Activated T-cell treated with anti-CD3 and anti-CD28 coated beads, Interleukin-2, amount 50 U/mL, for 24 hours (primary cell): ENCODE measurements at regions not wholly inside any gene's neighbourhood (a gene's known extent, or its start where the extent isn't known, plus 50 kb on each side); places are given as distances from the start of the nearest gene placed in this dataset.
"Not testable (repeated sequence)": the region's sequence is repeated elsewhere in the genome, so short reads cannot be mapped to it uniquely, and the experiment has no call there.

Experiments
- DNase-seq: peaks from one replicate; pipeline ENCODE4 v3.0.0-alpha.2; 2020
- H3K27ac Mint-ChIP-seq: 2 replicates; pipeline ENCODE4 v1.8.0; 2020; ENCODE audit warnings: mild to moderate bottlenecking, mixed read lengths
- H3K27me3 Mint-ChIP-seq: 2 replicates; pipeline ENCODE4 v1.8.0; 2020; ENCODE audit warnings: mixed read lengths
- H3K36me3 Mint-ChIP-seq: 2 replicates; pipeline ENCODE4 v1.8.0; 2020; ENCODE audit warnings: low read depth, mixed read lengths
- H3K4me1 Mint-ChIP-seq: 2 replicates; pipeline ENCODE4 v1.8.0; 2020; ENCODE audit warnings: low read depth, mixed read lengths
- H3K4me3 Mint-ChIP-seq: 2 replicates; pipeline ENCODE4 v1.8.0; 2020; ENCODE audit warnings: mild to moderate bottlenecking, moderate library complexity, mixed read lengths
- H3K9me3 Mint-ChIP-seq: 2 replicates; pipeline ENCODE4 v1.8.0; 2020; ENCODE audit warnings: mixed read lengths

DNA sequence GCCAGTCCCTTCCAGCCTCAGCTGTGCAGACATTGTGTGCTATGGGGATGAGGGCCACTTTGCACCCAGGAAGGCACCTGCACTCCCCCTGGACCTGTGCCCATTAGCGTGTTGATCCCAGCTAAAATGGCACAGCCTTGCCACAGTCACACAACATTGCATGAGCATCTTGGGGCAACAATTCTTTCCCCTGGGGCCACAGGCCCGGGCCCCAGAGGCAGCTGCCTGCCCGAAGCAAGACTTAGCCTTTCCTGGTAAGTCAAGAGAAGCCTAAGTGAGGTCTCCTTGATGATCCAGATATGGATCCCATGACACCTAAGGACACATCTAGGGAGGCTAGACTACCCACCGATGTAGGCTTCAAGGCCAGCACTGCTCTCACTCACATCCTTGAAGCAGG is 202.1 kb downstream of the BCL11A start:
- Mint-ChIP-seq H3K9me3 (no peaks in the 10 kb centered on the region), H3K27me3 (peaks cover 6% of the 10 kb centered on the region), H3K36me3 (no peaks in the 10 kb centered on the region), H3K4me3 (no peak overlapping the region), H3K27ac (no peak overlapping the region), H3K4me1 (peaks cover 4% of the 10 kb centered on the region)
- no peak for DNase-seq

DNA sequence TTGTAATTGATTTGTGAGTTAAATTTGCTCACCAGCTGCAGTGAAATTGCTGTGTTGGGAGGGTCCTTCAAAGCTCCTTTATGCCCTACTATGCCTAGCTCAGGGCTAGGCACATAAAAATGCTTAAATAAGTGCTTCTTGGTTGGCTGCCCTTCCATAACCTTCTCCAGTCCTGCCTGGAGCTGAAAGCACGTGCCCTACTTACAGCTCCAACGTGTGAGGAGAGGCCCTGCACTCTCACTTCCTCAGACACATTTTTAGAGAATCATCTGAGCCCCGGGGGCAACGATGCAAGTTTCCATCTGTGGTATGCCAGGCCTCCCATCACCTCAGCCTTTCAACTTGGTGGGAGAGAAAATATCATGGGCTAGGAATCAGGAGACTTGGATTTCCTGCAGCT is 202.7 kb downstream of the BCL11A start:
- no peak for DNase-seq
- Mint-ChIP-seq H3K4me3 (no peak overlapping the region), H3K27ac (no peak overlapping the region), H3K4me1 (peaks cover under 1% of the 10 kb centered on the region), H3K27me3 (peaks cover 6% of the 10 kb centered on the region), H3K9me3 (no peaks in the 10 kb centered on the region), H3K36me3 (no peaks in the 10 kb centered on the region)

DNA sequence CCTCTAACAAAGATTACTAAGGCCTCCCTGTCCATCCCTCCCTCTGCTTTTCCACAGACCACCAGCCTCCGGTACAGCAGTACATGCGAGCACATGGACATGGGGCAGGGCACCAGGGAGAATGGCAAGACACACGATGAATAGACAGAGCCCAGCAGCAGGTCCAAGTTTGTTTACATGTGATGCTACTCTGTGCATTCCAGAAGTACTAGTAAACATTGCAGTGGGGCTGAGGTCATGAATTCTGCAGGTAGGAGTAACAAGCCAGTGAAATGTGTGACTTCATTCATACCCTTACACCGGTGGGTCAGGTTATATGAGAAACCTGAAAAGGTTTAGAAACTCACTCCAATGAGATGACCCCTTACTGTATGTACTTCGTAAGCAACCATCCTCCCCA is 205.7 kb downstream of the BCL11A start:
- no peaks in the 10 kb centered on the region for H3K4me1 Mint-ChIP-seq
- no peak for DNase-seq
- H3K4me3 Mint-ChIP-seq = no peak overlapping the region
- no peaks in the 10 kb centered on the region for H3K9me3 Mint-ChIP-seq
- H3K36me3 Mint-ChIP-seq = no peaks in the 10 kb centered on the region
- H3K27ac Mint-ChIP-seq = no peak overlapping the region
- no peaks in the 10 kb centered on the region for H3K27me3 Mint-ChIP-seq

GRCh38 chr2:60342491-60342890 is 211.0 kb downstream of the BCL11A start:
- H3K27ac Mint-ChIP-seq, H3K4me1 Mint-ChIP-seq, H3K4me3 Mint-ChIP-seq, H3K36me3 Mint-ChIP-seq, DNase-seq, H3K27me3 Mint-ChIP-seq, H3K9me3 Mint-ChIP-seq: not testable (repeated sequence)

GRCh38 chr2:60341151-60341550 is 212.3 kb downstream of the BCL11A start:
- no peak for DNase-seq
- H3K36me3 Mint-ChIP-seq = no peaks in the 10 kb centered on the region
- H3K27me3 Mint-ChIP-seq = no peaks in the 10 kb centered on the region
- H3K9me3 Mint-ChIP-seq = no peaks in the 10 kb centered on the region
- H3K27ac Mint-ChIP-seq = no peak overlapping the region
- H3K4me1 Mint-ChIP-seq = no peaks in the 10 kb centered on the region
- H3K4me3 Mint-ChIP-seq = no peak overlapping the region

- Mint-ChIP-seq H3K9me3 (no peaks in the 10 kb centered on the region), H3K27me3 (no peaks in the 10 kb centered on the region), H3K27ac (no peak overlapping the region), H3K36me3 (no peaks in the 10 kb centered on the region), H3K4me3 (no peak overlapping the region), H3K4me1 (no peaks in the 10 kb centered on the region)
- DNase-seq = no peak
Measured at GRCh38 chr2:60339286-60339685, 214.2 kb downstream of the BCL11A start.

- H3K36me3 Mint-ChIP-seq = no peaks in the 10 kb centered on the region
- H3K4me3 Mint-ChIP-seq = no peak overlapping the region
- H3K27ac Mint-ChIP-seq = no peak overlapping the region
- no peaks in the 10 kb centered on the region for H3K4me1 Mint-ChIP-seq
- H3K9me3 Mint-ChIP-seq = no peaks in the 10 kb centered on the region
- H3K27me3 Mint-ChIP-seq = no peaks in the 10 kb centered on the region
- DNase-seq = no peak
Measured at GRCh38 chr2:60337142-60337497, 216.3 kb downstream of the BCL11A start.

DNA sequence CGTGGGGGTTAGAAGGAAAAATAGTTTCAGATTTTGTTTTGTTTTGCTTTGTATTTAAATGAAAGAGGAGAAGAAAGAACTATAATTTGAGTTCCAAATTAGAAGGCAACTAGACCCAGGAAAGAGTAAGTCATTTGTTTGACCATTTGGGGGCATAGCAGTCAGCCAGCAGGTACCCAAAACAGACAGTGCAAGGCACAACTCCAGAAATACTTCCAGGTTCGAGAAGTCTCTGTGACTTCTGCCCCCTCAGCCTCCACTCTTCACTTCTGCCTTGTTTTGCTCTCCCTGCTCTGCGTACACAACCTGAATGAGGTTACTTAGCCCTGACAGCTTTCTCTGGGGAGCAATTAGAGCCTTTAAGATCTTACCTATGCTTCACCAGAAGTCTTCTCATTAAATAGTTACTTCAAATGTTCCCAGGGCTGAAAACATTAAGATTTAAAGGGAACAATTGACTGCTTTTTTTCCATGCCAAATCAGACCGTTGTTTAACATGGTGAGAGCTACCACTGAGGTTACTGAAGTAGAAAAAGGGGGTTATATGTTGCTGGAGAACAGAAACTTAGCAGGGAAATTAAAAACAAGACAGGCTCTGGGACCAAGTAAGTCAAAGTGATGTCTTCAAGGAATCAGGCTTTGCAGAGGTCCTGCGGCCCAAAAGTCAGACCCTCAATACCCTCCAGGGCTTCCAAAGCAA is 216.9 kb downstream of the BCL11A start:
- Mint-ChIP-seq H3K9me3 (no peaks in the 10 kb centered on the region), H3K4me1 (no peaks in the 10 kb centered on the region), H3K36me3 (no peaks in the 10 kb centered on the region), H3K4me3 (no peak overlapping the region), H3K27ac (no peak overlapping the region), H3K27me3 (no peaks in the 10 kb centered on the region)
- DNase-seq = no peak

DNA sequence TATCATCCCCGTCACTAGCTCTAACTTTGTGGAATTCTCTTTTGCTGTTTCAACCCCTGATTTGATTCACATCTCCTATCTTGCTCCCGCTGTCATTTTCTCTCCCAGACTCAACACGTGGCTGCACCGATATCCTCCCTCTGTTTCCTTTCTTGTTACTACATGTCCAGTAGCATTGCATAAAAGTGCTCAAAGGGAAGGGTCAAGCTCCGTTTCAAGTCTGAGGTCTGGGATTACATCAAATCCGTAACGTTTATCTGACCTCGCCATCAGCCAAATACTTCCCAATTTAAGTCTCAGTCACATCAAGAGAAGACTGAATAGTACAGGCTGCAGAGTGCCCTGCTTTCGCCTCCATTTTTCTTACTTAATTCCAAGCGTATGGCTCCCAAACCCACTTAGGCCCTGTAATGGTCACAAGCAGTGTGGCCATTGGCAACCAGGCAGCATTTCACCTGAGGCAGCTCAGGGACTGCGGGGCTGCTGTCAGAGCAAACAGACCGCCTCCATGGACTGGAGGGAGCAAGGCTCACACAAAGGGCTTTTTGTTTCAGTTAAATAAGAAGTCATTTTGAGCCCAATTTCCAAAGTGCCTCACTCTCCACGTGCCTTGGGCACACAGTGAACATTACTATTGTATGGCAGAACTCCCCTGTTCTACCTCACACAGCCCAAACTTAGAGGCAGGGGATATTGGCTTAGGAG is 217.8 kb downstream of the BCL11A start:
- Mint-ChIP-seq H3K27me3 (no peaks in the 10 kb centered on the region), H3K36me3 (no peaks in the 10 kb centered on the region), H3K27ac (no peak overlapping the region), H3K4me1 (no peaks in the 10 kb centered on the region), H3K4me3 (no peak overlapping the region), H3K9me3 (no peaks in the 10 kb centered on the region)
- DNase-seq = no peak

DNA sequence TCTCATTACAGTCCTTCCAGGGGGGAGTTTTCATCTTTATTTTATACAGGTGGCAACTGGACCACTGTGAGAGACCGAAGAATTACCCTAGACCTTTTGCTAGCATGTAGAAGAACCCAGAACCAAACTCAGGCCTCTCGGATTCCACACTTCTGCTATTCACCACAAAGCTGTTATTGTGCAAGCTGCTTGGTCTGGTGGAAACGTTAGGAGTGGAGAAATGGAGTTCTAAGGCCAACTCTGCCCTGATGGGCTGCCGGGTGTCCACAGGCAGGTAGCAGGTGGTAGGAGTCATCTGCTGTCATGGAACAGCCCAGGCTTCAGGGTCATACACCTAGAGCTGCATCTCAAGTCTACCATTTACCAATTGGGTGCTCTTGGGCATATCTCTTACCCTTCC is 218.8 kb downstream of the BCL11A start:
- no peaks in the 10 kb centered on the region for H3K36me3 Mint-ChIP-seq

GRCh38 chr2:60333264-60333663 is 220.2 kb downstream of the BCL11A start:
- H3K27ac Mint-ChIP-seq = no peak overlapping the region
- no peak for DNase-seq
- no peaks in the 10 kb centered on the region for H3K27me3 Mint-ChIP-seq
- no peaks in the 10 kb centered on the region for H3K9me3 Mint-ChIP-seq
- no peaks in the 10 kb centered on the region for H3K4me1 Mint-ChIP-seq
- no peaks in the 10 kb centered on the region for H3K36me3 Mint-ChIP-seq
- no peak overlapping the region for H3K4me3 Mint-ChIP-seq

More for the DNA sequence above, 218.8 kb downstream of the BCL11A start:
- Mint-ChIP-seq H3K9me3 (no peaks in the 10 kb centered on the region), H3K4me1 (no peaks in the 10 kb centered on the region), H3K27ac (no peak overlapping the region), H3K27me3 (no peaks in the 10 kb centered on the region), H3K4me3 (no peak overlapping the region)
- DNase-seq = no peak

DNA sequence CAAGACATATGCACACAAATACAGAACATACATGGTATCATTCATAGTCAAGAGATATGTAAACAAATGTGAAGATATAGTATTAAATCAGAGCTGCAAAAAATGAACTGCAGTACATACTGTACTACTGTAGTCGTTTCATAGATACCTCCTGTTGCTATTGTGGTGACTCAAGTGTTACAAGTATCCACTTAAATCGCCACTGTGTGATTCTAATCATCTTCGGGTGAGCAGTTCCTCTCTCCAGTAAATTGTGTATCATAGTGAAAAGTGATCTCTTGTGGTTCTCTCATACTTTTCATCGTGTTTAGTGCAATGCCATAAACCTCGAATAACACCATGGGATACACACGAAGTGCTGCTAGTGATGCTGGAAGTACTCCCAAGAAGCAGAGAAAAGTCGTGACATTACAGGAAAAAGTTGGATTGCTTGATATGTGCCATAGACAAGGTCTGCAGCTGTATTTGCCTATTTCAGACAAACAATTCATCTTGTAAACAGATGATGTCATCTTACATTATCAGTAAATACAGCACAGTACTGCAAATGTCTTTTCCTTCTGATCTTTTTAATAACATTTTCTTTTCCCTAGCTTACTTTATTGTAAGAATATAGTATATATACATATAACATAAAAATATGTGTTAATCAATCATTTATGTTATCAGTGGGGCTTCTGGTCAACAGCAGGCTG is 222.2 kb downstream of the BCL11A start:
- H3K36me3 Mint-ChIP-seq = no peaks in the 10 kb centered on the region
- H3K4me3 Mint-ChIP-seq = no peak overlapping the region
- no peaks in the 10 kb centered on the region for H3K4me1 Mint-ChIP-seq
- H3K9me3 Mint-ChIP-seq = peaks cover 3% of the 10 kb centered on the region
- no peak for DNase-seq
- peaks cover 3% of the 10 kb centered on the region for H3K27me3 Mint-ChIP-seq
- no peak overlapping the region for H3K27ac Mint-ChIP-seq

GRCh38 chr2:60329225-60329624 is 224.2 kb downstream of the BCL11A start:
- no peak overlapping the region for H3K27ac Mint-ChIP-seq
- H3K4me1 Mint-ChIP-seq = no peaks in the 10 kb centered on the region
- no peak for DNase-seq
- H3K27me3 Mint-ChIP-seq = peaks cover 3% of the 10 kb centered on the region
- H3K4me3 Mint-ChIP-seq = no peak overlapping the region
- no peaks in the 10 kb centered on the region for H3K36me3 Mint-ChIP-seq
- peaks cover 5% of the 10 kb centered on the region for H3K9me3 Mint-ChIP-seq

DNA sequence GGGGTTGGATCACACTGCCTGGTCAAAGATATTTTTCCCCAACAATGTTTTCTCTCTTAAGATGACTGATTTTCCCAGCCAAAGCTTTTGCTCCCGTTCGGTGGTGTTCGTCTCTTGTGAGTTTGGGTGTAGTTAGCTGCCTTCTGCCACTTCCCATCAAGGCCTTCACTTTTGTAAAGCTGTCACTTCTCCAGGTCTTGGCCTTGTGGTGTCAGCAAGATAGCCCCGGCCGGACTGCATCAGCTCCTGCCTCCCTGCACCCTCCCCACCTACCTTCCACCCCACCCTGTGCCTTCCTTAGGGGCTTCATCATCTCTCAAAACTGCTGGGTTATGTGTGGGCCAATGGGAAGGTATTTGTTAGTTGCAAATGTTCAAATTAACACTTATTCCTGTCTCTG is 228.9 kb downstream of the BCL11A start:
- peaks cover 3% of the 10 kb centered on the region for H3K27me3 Mint-ChIP-seq
- no peak overlapping the region for H3K27ac Mint-ChIP-seq
- no peak for DNase-seq
- peaks cover 5% of the 10 kb centered on the region for H3K9me3 Mint-ChIP-seq
- H3K36me3 Mint-ChIP-seq = no peaks in the 10 kb centered on the region
- H3K4me3 Mint-ChIP-seq = no peak overlapping the region
- no peaks in the 10 kb centered on the region for H3K4me1 Mint-ChIP-seq

DNA sequence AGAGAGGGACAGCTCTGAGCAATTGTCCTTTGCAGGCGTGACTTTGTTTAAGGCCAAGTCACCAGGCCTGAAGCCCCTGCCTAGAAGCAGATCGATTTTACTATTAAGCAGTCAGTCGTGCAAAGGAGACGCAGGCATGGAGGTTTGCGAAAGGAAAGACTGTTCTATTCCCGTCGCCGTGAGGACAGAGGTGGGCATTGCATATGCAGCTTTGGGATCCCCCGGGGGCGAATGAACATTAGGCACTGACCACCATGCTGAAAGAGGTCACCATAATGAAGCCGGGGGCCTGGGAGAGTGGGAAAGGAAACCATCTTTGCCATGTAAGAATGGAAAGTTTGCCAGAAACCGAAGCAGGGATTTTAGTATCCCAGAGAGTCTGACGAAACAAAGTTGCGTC is 231.6 kb downstream of the BCL11A start:
- Mint-ChIP-seq H3K4me3 (no peak overlapping the region), H3K9me3 (peaks cover 5% of the 10 kb centered on the region), H3K4me1 (no peaks in the 10 kb centered on the region), H3K36me3 (no peaks in the 10 kb centered on the region), H3K27me3 (no peaks in the 10 kb centered on the region), H3K27ac (no peak overlapping the region)
- no peak for DNase-seq
